Activated CD4-positive, alpha-beta T cell treated with anti-CD3 and anti-CD28 coated beads, Interleukin-2, amount 50 U/mL, for 16 hours (primary cell): ENCODE measurements at regions not wholly inside any gene's neighbourhood (a gene's known extent, or its start where the extent isn't known, plus 50 kb on each side); places are given as distances from the start of the nearest gene placed in this dataset.

ENCODE experiments used
- DNase-seq: peaks from one replicate; pipeline ENCODE4 v3.0.0-alpha.2; 2020

DNA sequence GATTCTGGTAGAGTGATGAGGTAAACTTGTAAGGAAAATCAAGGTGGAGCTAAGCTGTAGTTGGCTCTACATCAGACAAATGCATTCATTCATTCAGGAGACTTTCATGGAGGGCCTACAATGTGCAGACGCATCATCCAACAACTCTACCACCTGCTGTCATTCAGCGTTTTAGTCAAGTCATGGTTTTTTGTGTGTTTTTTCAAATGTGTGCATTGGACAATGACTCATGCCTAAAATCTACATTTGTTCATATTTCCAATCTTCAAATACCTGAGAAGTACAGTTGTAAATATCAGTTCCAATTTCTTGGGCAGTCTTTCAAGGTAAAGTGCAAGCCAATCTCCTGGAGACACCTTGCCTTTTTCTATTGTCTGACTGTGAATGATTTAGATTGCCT lies 108.0 kb upstream of the LGALSL start:
- DNase-seq: no peak

- DNase-seq: no peak
These were observed 105.4 kb upstream of the LGALSL start for GRCh38 chr2:64348386-64349130.

DNA sequence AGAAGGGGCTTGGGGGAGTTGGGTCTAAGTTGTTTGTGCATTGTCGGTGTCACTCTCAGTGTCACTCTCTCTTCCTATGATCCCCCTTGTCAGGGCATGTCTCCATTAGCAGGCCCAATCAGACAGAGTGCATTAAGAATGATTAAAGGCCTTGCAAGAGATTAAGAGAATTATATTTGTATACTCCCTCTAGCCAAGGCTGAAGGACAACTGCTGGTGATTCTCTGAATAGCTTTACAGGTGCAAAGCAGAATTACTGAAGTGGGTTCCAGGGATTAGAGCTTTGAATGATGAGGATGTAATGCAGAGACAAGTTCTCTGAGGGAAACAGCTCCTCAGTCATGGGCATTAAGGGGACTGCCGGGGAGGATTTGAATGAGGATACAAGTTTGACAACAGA lies 104.8 kb upstream of the LGALSL start:
- DNase-seq: no peak

GRCh38 chr2:64350996-64351395 lies 103.0 kb upstream of the LGALSL start:
- DNase-seq: no peak

- peak; percentile 15 for DNase-seq
These were observed 101.7 kb upstream of the LGALSL start for GRCh38 chr2:64352292-64352691.

DNA sequence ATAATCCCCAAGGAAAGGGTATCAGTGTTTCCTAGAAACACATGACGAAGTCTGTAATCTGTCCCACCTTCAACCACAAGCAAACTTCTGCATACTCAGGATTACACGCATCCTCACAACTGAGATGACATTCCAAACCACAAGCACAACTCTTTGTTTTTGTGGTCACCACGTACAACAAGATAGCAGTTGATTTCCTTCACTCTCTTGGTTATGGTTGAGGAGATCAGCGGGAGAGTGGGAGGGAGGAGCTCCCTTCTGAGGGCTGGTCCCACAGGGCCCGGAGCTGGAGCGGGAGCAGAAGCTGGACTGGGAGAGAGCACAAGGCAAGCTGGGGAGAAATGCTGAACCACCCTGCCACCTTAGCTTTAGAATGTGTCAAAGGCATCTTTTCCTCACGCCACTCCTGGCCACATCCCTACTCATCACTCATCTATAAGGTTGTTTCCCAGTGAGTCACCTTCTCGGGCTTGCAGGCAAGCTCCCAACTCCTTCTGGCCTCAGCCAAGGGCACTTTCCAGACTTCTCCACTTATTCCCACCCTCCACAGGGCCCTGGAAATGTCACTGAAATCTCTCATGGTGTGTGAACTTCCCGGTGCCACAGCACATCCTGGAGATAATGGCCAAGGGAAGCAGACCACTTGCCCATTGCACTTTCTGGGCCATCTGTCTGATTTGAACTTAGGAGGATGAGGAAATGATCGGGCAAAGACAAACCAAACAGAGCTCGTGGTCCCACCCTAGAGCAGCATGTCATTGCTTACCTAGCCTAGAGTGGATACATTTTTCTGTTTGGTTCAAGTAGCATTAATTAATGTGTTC lies 98.9 kb upstream of the LGALSL start:
- DNase-seq: no peak

DNA sequence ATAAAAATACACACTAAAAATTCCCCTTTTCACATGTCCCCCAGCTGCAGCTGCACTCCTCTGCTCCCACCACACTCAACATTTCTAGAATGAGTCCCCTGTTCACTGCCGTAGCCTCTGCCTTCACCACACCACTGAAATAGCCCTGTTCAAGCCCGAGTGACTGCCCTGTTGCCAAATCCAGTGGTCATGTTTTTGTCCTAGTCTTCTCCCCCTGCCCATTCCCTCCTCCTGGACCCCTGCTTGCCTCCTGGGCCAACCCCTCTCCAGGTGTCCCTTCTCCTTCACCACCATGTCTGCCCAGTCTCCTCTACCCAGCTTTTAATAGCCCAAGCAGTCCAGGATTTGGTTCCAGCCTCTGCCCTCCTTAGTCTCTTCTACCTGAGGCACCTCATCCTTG lies 97.1 kb upstream of the LGALSL start:
- DNase-seq: no peak

DNA sequence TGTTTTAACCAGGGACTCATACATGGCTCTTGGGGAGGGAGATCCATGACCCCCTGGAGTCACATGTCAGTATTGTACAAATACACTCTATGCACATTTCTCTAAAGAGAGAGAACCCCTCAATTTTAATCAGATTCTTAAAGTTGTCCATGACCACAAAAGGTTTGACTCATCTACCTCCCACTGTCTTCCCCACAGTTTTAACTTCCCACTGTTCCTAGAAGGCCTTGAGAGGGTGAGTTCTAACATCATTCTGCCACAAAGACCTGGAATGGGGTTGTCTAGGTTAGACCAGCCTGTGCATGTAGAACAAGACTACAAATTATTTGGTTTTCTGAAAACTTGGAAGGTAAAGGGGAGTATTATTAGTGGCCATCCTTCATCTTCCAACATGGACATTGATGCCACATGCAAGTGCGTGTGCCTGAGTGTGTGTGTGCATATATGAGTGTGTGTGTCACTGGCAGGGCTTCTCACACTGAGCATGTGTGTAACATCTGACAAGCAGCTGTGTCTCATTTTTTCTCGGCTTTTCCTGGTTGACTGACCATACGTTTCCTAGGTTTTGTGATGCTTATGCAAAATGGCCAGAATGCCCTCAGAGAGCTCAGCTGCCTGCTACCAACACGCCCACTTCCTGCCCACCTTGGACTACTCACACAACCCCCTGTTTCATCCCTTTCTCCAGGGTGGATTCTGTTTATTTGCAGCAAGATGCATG lies 94.6 kb upstream of the LGALSL start:
- DNase-seq: no peak

DNA sequence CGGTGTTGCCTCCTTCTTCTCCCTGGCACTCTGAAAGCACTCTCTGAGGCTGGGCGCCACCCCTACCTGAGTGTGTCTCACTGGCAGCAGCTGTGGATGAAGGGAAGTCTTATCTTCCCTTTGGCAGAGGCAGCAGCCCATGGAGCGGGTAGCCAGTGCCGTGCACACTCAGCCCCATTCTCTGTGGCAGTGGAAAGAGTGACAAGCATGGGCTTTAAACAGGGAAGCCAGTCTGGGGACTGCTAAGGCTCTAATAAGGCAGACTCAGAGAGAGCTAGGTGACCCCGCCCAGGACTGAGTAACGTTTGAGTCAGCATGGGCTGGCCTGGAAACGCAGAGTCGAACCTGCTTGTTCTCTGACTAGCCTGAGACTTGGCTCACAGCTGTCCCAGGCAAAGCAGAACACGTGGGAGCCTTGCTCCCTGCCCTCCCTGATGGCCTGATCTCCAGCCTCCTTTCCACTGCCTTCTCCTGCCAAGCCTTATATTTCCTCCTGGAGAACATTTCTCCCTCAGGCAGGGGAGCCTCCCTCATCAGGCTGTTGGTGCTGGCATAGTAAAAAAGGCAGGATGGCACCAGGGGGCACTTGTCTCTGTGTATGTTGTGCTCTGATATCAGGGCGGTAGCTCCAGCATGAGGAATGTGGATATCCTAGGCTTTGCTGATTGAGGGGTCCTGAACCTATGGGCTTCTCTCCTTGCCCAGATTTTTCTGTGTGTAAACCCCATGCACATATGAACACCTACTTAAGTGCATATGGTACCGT lies 93.9 kb upstream of the LGALSL start:
- DNase-seq: peak; percentile 55

DNA sequence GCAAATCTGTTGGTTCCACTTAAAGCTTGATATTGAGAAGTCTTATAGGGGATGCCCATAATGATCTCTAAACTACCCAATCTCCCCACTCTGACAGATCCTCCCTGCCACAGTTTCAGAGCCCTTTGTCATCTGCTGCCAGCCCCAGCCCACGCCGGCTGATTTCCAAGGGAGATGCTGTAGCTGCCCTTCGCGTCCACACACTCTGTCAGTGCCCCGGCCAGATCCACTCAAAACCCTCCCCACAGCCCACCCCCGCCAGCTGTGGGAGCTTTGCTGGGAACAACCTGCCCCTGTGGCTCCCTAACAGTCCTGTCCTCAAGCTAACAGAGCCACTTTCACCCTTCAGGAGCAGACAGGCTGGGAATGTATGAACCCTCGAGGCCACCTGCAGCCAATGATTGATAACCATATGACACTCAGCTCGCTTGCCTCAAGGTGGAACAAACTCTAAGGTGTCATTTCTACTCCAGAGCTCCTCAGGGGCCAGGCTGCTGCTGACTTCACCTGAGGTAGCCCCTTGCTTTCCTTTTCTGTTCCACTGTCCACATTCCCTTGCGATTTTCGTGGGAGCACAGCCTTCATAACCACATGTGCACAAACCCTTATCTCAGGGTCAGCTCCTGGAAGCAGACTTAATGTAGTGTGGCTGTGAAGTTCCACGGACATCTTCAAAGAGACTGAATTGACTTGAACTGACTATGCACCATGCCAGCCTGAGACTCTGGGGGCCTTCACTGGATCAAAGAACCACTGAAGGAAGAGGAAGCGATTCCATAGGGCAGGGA lies 92.6 kb upstream of the LGALSL start:
- no peak for DNase-seq

DNA sequence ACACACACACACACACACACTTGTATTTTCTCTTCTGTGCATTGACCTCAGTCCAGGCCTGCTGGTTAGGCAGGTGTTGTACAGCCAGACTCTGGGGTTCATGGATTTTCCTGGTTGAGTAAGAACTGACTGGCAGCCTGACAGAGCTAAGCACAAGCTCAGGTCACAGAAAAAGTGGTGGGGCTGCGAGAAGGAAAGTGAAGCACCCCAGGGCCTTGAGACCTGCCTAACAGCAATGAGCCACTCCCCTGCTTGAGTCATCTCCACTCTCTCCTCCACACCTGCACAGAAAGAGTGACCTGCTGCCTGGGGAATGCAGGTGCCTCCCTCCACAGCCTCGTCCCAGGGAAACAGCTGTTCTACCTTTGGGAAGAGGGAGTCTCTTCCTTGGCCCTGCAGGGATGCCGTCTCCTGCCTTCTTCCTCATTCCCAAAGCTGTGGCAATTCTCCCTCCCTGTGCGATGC lies 91.4 kb upstream of the LGALSL start:
- no peak for DNase-seq

DNA sequence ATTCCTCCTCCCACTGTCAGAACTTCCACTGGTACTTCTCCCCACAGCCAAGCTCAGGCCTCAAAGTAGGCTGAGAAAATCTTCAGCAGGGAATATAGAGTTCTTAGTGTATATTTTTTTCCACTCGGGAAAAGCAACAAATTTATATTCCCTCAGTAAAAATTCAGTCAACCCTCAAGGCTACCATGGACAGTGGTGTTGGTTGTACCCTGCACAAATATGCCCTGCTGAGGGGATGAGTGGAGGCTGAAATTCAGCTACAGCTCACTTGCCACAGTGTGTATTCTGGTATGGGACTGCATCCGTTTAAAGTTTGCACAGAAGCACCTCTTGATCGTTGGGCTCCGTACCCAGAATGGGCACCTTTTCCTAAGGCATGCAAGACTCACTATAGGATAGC lies 90.8 kb upstream of the LGALSL start:
- no peak for DNase-seq

GRCh38 chr2:64363848-64364247 lies 90.1 kb upstream of the LGALSL start:
- DNase-seq: no peak

DNA sequence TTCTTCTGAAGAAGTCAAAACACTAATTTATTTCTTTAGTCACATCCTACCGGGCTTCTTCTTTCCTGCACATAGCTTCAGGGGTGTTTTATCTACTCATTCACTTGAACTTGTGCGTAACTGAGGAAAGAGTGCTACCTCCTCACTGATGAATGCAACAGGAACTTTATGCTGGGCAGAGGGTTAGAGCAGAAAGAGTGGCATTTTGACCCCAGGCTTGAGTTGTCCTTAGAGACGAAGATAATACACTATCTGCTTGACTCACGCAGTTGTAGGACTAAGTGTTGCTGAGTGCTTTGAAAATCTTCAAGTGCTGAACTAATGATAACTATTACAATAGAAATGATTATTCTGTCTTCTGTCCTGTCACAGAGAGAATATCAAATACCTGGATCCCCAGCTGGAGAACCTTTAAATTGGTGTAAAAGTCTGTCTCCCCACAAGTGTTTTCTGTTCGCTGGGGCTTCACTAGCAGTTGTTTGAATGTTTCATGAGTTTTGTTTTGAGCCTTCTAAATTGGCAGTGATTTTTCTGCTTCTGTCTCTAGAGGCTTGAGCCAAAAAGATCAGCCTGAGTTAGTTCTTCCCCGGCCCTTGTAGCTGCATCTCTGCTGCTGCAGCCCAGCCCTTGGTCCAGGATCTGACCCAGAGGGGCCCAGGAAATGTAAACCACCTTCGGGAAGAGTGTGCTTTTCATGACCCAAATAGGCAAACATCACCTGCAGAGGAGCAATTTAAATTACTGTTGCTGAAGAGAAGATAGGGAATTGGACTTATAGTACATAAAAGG lies 86.3 kb upstream of the LGALSL start:
- DNase-seq: no peak

- DNase-seq: no peak
These were observed 84.3 kb upstream of the LGALSL start for GRCh38 chr2:64369706-64370105.

DNA sequence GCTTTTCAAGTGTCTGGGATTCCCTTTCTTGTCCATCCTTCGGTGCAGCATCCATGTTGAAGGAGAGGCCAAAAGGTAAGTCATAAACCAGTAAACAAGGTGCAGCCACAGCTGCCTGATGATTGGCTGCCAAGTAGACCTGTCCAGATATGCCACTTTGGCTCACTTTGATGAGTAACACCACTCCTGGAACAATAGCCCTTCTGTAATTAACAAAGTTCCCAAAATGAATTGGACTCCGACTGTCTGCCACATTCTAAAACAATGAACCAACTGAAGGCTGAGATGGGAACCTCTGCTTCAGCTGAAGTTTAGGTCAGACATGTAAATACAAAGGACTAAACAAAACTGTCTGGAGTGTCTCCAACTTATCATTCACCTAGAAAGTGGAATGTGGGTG lies 82.2 kb upstream of the LGALSL start:
- DNase-seq: no peak

DNA sequence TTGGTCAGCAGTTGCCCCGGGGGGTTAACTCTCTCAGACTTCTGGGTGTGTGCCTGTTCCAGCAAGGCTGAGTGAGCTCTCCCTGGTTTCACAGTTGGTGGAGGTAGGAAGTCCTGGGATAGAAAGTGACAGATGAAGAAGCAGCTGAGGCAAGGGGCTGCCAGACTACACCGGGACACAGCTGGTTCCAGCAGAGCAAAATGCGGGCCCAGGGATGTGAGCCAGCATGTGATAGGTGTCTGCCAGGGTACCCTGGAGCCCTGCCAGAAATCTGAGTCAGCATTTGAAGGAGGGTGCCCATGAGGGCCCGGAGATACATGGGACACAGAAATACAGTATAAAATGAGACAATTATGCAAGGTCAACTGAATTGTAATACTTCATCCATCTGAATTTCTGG lies 79.3 kb upstream of the LGALSL start:
- DNase-seq: no peak

GRCh38 chr2:64376926-64377325 lies 77.0 kb upstream of the LGALSL start:
- DNase-seq: no peak

DNA sequence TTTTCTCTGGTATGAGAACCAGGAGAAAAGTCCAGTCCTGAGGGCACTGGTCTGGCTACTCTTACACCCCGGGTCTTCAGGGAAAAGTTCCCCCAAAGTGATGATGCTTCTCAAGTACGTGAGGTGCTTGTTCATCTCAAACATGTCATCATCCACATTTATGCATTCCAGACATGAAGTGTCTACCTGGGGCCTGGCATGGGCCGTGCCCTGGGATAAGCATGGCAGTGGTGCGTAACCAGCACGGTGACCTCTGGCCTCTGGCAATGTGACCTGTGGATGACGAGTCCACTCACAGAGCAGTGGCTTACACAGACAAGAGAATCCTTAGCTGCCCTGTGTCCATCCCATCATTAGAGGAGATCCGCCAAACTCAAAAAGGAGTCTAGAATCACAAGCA lies 74.8 kb upstream of the LGALSL start:
- DNase-seq: no peak

GRCh38 chr2:64380853-64381527 lies 73.0 kb upstream of the LGALSL start:
- DNase-seq: no peak
